DOHH2 (cell line): ENCODE measurements at regions not wholly inside any gene's neighbourhood (a gene's known extent, or its start where the extent isn't known, plus 50 kb on each side); places are given as distances from the start of the nearest gene placed in this dataset.

Experiments used
- CTCF ChIP-seq: fragments of 200-600 bp; sonication (generic); IDR thresholded peaks from one replicate; pipeline ENCODE4 v1.5.1; 2014; ENCODE audit warnings: antibody characterized with exemption, mild to moderate bottlenecking, low read depth, low read length; ENCODE audit not compliant: poor library complexity, severe bottlenecking
- EZH2phosphoT487 ChIP-seq: fragments of 200-600 bp; sonication (generic); IDR thresholded peaks from 2 replicates; pipeline ENCODE4 v1.6.1; 2017; ENCODE audit warnings: borderline replicate concordance, mild to moderate bottlenecking, antibody characterized with exemption, low read length, moderate library complexity, mixed read lengths

GRCh38 chr13:38463048-38463447 is 113.4 kb downstream of the UFM1 start:
- TF ChIP-seq EZH2phosphoT487: no peak
- no peak for TF ChIP-seq CTCF
